Heart right ventricle (tissue), 16 donors: ENCODE measurements at regions not wholly inside any gene's neighbourhood (a gene's known extent, or its start where the extent isn't known, plus 50 kb on each side); places are given as distances from the start of the nearest gene placed in this dataset.

Experiments
- ATAC-seq, 8 donors: fragments of 200-7000 bp; cut with Tn5 transposase; one replicate each; pipeline ENCODE4 v1.9.1; 2020; ENCODE audit warnings: mild to moderate bottlenecking in 8 of 8, moderate library complexity in 8 of 8, moderate number of reproducible peaks in 1 of 8
- DNase-seq, 2 donors: peaks; one replicate each; pipeline ENCODE4 v3.0.0-alpha.2; 2020
- H3K27ac ChIP-seq, 10 donors: fragments of 200-600 bp; sonication (generic) in 2 of 10; one replicate each; pipeline versions ENCODE4 v1.5.0 to v1.8.0; 2020 to 2022; ENCODE audit warnings: mild to moderate bottlenecking in 3 of 10
- H3K27me3 ChIP-seq, 7 donors: fragments of 200-600 bp; one replicate each; pipeline ENCODE4 v1.8.0; 2021 to 2022; ENCODE audit warnings: mild to moderate bottlenecking in 2 of 7
- H3K36me3 ChIP-seq, 9 donors: fragments of 200-600 bp; sonication (generic) in 1 of 9; one replicate each; pipeline versions ENCODE4 v1.5.0 to v1.8.0; 2020 to 2022; ENCODE audit warnings: mild to moderate bottlenecking in 2 of 9
- H3K4me1 ChIP-seq, 9 donors: fragments of 200-600 bp; sonication (generic) in 1 of 9; one replicate each; pipeline versions ENCODE4 v1.5.0 to v1.8.0; 2020 to 2022; ENCODE audit warnings: mild to moderate bottlenecking in 4 of 9
- H3K4me3 ChIP-seq, 10 donors: fragments of 200-600 bp; sonication (generic) in 2 of 10; one replicate each; pipeline versions ENCODE4 v1.5.0 to v1.8.0; 2020 to 2022; ENCODE audit warnings: mild to moderate bottlenecking in 7 of 10, moderate library complexity in 2 of 10
- H3K9me3 ChIP-seq, 11 donors: fragments of 200-600 bp in 10 of 11; sonication (generic) in 2 of 11; one replicate each; pipeline versions ENCODE4 v1.5.0 to v1.8.0; 2013 to 2022; ENCODE audit warnings: mild to moderate bottlenecking in 2 of 11, control low read depth in 1 of 11, moderate library complexity in 1 of 11
- WGBS, 2 donors: extraction: QIAGEN DNeasy Blood & Tissue Kit; methylation state at CpG; one replicate each; pipeline ENCODE4 v1.1.7; 2013; ENCODE audit warnings: inconsistent platforms in 1 of 2; 5-methylcytosine and 5-hydroxymethylcytosine counted together
- intact Hi-C, 10 donors: fragments of 100-400 bp; cut with DNase I; formaldehyde crosslinking; loops; one replicate each; pipeline versions ENCODE4 v1.11.1 to v1.14.2; 2022
- TF ChIP-seq, protein P1 (sequence below), 9 donors: fragments of 200-600 bp; sonication (generic) in 2 of 9; IDR thresholded peaks; one replicate each; pipeline versions ENCODE4 v1.5.0 to v1.8.0; 2021 to 2022; ENCODE audit warnings: antibody characterized with exemption in 9 of 9, mild to moderate bottlenecking in 5 of 9, moderate library complexity in 1 of 9
- donor health status: Arrhythmogenic right ventricular cardiomyopathy.
- donor health status: ischemic (EF 13 %, LVEDD 7.1; RV severe dilation, severe dysfunction).
- donor health status: healthy with polysubstance abuse.
- donor health status: DM: no; HTN: yes; CAD: no.
- donor health status: DM: no; HTN: no; CAD: no.
- donor health status: ischemic (EF 25% LVEDD 6.9; RV normal size, moderate dysfunction).
- donor health status: ischemic (EF 25% LVEDD 5.7; RV mildly dilated, moderate dysfunction).
- donor health status: healthy.
- donor health status: DM: yes; HTN: yes; CAD: no.
- donor health status: Ischemic cardiomyopathy.
- donor health status: ischemic (EF 35%, LVEDD 5.7; RV mildly dilated, moderate dysfunction).
- donor health status: nonischemic (EF 11% LVEDD 7.7; RV severe dilation, severe dysfunction).
- donor health status: DM: yes; HTN: yes; CAD: no.
- donor health status: PGD.
- donor health status: ischemic (EF 29% LVEDD 5.4; RV normal size, mild dysfunction).
- donor health status: nonischemic (EF 23%, LVEDD 6.1; RV moderate dilation, normal function).

DNA sequence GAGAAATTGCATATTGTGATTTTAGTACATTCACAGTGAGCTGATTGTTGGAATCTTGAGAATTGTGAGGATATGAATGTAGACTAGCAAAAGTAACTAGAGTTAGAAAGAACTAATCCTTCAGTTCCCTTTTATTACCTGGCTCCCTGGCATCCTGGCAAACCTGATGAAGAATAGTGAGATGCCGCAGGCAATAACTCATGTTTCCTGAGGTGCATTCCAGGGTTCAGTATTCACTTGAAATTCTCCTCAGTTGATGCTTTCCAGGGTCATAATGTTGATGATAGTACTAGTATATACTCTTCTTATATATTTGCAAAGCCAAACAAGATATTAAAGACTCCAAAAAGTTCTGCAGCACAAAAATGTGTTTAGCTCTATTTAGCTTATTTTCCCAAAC, 432.1 kb upstream of the CELF4 start:
- no peak for DNase-seq
- ATAC-seq, result no peak
- intact Hi-C loops, result no loop called here
- H3K9me3 ChIP-seq, result no peaks in the 10 kb centered on the region
- no peak overlapping the region for H3K27ac ChIP-seq
- H3K4me1 ChIP-seq, result no peaks in the 10 kb centered on the region
- no peak overlapping the region for H3K4me3 ChIP-seq
- H3K36me3 ChIP-seq, result no peaks in the 10 kb centered on the region
- no peaks in the 10 kb centered on the region for H3K27me3 ChIP-seq
- 87 to 96% methylated on average over 1 of the region's 1 CpG for WGBS, 2 donors
- TF ChIP-seq, protein P1, sequence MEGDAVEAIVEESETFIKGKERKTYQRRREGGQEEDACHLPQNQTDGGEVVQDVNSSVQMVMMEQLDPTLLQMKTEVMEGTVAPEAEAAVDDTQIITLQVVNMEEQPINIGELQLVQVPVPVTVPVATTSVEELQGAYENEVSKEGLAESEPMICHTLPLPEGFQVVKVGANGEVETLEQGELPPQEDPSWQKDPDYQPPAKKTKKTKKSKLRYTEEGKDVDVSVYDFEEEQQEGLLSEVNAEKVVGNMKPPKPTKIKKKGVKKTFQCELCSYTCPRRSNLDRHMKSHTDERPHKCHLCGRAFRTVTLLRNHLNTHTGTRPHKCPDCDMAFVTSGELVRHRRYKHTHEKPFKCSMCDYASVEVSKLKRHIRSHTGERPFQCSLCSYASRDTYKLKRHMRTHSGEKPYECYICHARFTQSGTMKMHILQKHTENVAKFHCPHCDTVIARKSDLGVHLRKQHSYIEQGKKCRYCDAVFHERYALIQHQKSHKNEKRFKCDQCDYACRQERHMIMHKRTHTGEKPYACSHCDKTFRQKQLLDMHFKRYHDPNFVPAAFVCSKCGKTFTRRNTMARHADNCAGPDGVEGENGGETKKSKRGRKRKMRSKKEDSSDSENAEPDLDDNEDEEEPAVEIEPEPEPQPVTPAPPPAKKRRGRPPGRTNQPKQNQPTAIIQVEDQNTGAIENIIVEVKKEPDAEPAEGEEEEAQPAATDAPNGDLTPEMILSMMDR (IDR thresholded peaks at IDR 0.05), result no peak

DNA sequence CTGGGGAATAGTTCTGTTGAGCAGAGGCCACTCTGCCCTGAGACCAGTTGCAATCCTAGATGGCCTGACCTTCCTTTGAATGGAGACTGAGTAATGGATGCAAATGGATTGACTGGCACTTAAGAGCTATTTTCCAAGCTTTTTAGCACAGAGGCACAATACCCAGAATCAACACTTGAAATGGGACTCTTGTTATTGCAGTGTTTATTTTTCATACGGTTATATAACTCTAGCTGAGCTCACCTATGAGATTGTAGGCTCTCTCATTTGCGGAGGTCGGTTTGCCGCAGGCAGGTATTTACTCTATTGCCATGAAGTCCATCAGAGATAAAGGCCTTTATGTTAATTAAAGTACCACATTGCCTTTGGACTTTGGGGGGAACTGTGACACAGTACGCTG, 422.3 kb upstream of the CELF4 start:
- TF ChIP-seq, protein P1 (IDR thresholded peaks at IDR 0.05), result no peak
- no peak for DNase-seq
- no peak for ATAC-seq
- Histone ChIP-seq H3K4me3 (no peak overlapping the region), H3K4me1 (no peaks in the 10 kb centered on the region), H3K36me3 (no peaks in the 10 kb centered on the region), H3K27ac (no peak overlapping the region), H3K9me3 (no peaks in the 10 kb centered on the region), H3K27me3 (peaks cover 0 to 7% (median 0%) of the 10 kb centered on the region in 7 donors)
- 86 to 91% methylated on average over 5 of the region's 5 CpGs for WGBS, 2 donors
- intact Hi-C loops, result loop anchor here in 1 of 10 donors (10.0 kb wide), 1 partner anchor 773 kb away; no protein-coding TSS in a partner anchor

DNA sequence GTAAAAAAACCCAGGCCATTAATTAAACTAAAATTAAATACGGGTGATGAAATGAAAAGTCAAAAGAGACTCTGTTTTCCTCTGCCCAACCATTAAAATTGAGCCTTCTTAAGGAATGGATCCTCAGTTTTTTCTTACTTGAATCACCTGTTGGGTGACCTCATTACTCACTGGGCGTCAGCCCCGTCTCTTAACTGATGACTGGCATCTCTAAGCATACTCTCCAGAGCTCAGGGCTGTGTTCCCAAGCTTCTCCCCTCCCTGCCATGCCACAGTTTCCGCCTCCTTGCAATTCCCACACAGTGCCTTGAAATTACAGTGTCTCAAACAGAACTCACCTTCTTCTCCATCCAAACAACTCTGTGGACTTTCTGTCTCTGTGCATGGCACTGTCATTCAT, 421.1 kb upstream of the CELF4 start:
- intact Hi-C loops, result loop anchor here in 1 of 10 donors (10.0 kb wide), 1 partner anchor 772 kb away; no protein-coding TSS in a partner anchor
- Histone ChIP-seq H3K36me3 (no peaks in the 10 kb centered on the region), H3K27me3 (peaks cover 0 to 7% (median 0%) of the 10 kb centered on the region in 7 donors), H3K4me1 (no peaks in the 10 kb centered on the region), H3K9me3 (no peaks in the 10 kb centered on the region), H3K4me3 (no peak overlapping the region), H3K27ac (no peak overlapping the region)
- ATAC-seq (no peak), DNase-seq (no peak)
- TF ChIP-seq, protein P1 (IDR thresholded peaks at IDR 0.05), result no peak
- 73 to 78% methylated on average over 4 of the region's 4 CpGs for WGBS, 2 donors

GRCh38 chr18:37985126-37985525, 419.5 kb upstream of the CELF4 start:
- peaks cover 0 to 3% (median 0%) of the 10 kb centered on the region in 7 donors for H3K27me3 ChIP-seq
- ATAC-seq (no peak), DNase-seq (no peak)
- H3K36me3 ChIP-seq, result no peaks in the 10 kb centered on the region
- intact Hi-C loops, result loop anchor here in 1 of 10 donors (10.0 kb wide), 1 partner anchor 770 kb away; no protein-coding TSS in a partner anchor
- H3K9me3 ChIP-seq, result no peaks in the 10 kb centered on the region
- no peak overlapping the region for H3K27ac ChIP-seq
- H3K4me3 ChIP-seq, result no peak overlapping the region
- WGBS, 2 donors, result 44 to 47% methylated on average over 5 of the region's 5 CpGs
- TF ChIP-seq, protein P1 (IDR thresholded peaks at IDR 0.05), result no peak
- no peaks in the 10 kb centered on the region for H3K4me1 ChIP-seq
